ENCODE measurements at regions not wholly inside any gene's neighbourhood (a gene's known extent, or its start where the extent isn't known, plus 50 kb on each side); places are given as distances from the start of the nearest gene placed in this dataset.

GRCh38 chr12:4211372-4211771, 62.2 kb upstream of the CCND2 start:
- H3K9me3 ChIP-seq (ENCODE audit: control insufficient read depth, low read length) = no peaks in the 10 kb centered on the region
- Mint-ChIP-seq H3K9me3 (no peaks in the 10 kb centered on the region), H3K27ac (no peak overlapping the region), H3K27me3 (ENCODE audit: insufficient read depth) (peaks cover 27% of the 10 kb centered on the region), H3K4me1 (peaks cover 9% of the 10 kb centered on the region), H3K4me3 (no peak overlapping the region), H3K36me3 (ENCODE audit: low read depth) (no peaks in the 10 kb centered on the region)
- H3K27ac ChIP-seq (ENCODE audit: low read depth, low read length) = no peak overlapping the region
- H3K4me3 ChIP-seq (ENCODE audit: low read length) = no peak overlapping the region
- no peak for DNase-seq
- TF ChIP-seq, protein P1, sequence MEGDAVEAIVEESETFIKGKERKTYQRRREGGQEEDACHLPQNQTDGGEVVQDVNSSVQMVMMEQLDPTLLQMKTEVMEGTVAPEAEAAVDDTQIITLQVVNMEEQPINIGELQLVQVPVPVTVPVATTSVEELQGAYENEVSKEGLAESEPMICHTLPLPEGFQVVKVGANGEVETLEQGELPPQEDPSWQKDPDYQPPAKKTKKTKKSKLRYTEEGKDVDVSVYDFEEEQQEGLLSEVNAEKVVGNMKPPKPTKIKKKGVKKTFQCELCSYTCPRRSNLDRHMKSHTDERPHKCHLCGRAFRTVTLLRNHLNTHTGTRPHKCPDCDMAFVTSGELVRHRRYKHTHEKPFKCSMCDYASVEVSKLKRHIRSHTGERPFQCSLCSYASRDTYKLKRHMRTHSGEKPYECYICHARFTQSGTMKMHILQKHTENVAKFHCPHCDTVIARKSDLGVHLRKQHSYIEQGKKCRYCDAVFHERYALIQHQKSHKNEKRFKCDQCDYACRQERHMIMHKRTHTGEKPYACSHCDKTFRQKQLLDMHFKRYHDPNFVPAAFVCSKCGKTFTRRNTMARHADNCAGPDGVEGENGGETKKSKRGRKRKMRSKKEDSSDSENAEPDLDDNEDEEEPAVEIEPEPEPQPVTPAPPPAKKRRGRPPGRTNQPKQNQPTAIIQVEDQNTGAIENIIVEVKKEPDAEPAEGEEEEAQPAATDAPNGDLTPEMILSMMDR (conservative IDR thresholded peaks at IDR 0.05) = no peak
- WGBS, 2 experiments (ENCODE audit: insufficient coverage in 1 of 2, insufficient read length in 1 of 2) = 91 to 93% methylated on average over 6 to 10 of the region's 10 CpGs
- peaks cover 5% of the 10 kb centered on the region for H3K27me3 ChIP-seq (ENCODE audit: control insufficient read depth, insufficient read depth, low read length, poor library complexity, severe bottlenecking)
- no peak overlapping the region for H3K9ac ChIP-seq (ENCODE audit: extremely low read depth, low read length, poor library complexity, severe bottlenecking)
- H3K4me1 ChIP-seq (ENCODE audit: control insufficient read depth, insufficient read depth, low read length) = no peaks in the 10 kb centered on the region
- H3K36me3 ChIP-seq (ENCODE audit: control insufficient read depth, insufficient read depth, low read length) = no peaks in the 10 kb centered on the region

- Histone ChIP-seq H3K27ac (ENCODE audit: low read depth, low read length) (no peak overlapping the region), H3K9ac (ENCODE audit: extremely low read depth, low read length, poor library complexity, severe bottlenecking) (no peak overlapping the region), H3K36me3 (ENCODE audit: control insufficient read depth, insufficient read depth, low read length) (no peaks in the 10 kb centered on the region), H3K27me3 (ENCODE audit: control insufficient read depth, insufficient read depth, low read length, poor library complexity, severe bottlenecking) (peaks cover 5% of the 10 kb centered on the region), H3K4me1 (ENCODE audit: control insufficient read depth, insufficient read depth, low read length) (no peaks in the 10 kb centered on the region), H3K4me3 (ENCODE audit: low read length) (no peak overlapping the region), H3K9me3 (ENCODE audit: control insufficient read depth, low read length) (no peaks in the 10 kb centered on the region)
- peaks cover 25% of the 10 kb centered on the region for H3K27me3 Mint-ChIP-seq (ENCODE audit: insufficient read depth)
- no peak for DNase-seq
- TF ChIP-seq, protein P1 (conservative IDR thresholded peaks at IDR 0.05) = no peak
- peaks cover 5% of the 10 kb centered on the region for H3K9me3 Mint-ChIP-seq
- H3K4me1 Mint-ChIP-seq = peaks cover 2% of the 10 kb centered on the region
- WGBS, 2 experiments (ENCODE audit: insufficient coverage in 1 of 2, insufficient read length in 1 of 2) = 92 to 97% methylated on average over 3 of the region's 4 CpGs
- no peaks in the 10 kb centered on the region for H3K36me3 Mint-ChIP-seq (ENCODE audit: low read depth)
- H3K4me3 Mint-ChIP-seq = no peak overlapping the region
- H3K27ac Mint-ChIP-seq = no peak overlapping the region
These were observed 63.4 kb upstream of the CCND2 start for GRCh38 chr12:4210183-4210582.

DNA sequence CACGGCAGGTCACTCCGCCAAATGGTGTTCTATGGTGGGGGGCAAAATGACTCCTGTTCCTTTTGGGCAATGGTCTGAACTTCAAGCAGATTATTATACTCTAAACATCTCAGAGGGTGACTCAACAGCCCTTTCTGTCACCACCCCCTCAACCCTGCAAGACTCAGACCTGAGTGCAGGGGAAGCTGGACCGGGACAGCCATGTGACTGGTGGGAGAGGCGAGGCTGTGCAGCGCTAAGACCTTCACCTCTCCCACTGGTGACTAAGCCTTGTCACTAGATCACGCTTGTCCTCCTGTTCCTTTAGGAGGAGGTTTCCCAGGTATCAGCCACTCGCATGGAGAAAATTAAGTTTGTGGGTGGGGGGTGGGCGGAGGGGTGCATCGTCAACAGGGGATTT, 67.1 kb upstream of the CCND2 start:
- Mint-ChIP-seq H3K27ac (no peak overlapping the region), H3K4me1 (peaks cover 36% of the 10 kb centered on the region), H3K4me3 (no peak overlapping the region), H3K36me3 (ENCODE audit: low read depth) (no peaks in the 10 kb centered on the region), H3K9me3 (peaks cover 9% of the 10 kb centered on the region), H3K27me3 (ENCODE audit: insufficient read depth) (peaks cover 12% of the 10 kb centered on the region)
- Histone ChIP-seq H3K9me3 (ENCODE audit: control insufficient read depth, low read length) (peaks cover 5% of the 10 kb centered on the region), H3K9ac (ENCODE audit: extremely low read depth, low read length, poor library complexity, severe bottlenecking) (no peak overlapping the region), H3K27me3 (ENCODE audit: control insufficient read depth, insufficient read depth, low read length, poor library complexity, severe bottlenecking) (no peaks in the 10 kb centered on the region), H3K4me3 (ENCODE audit: low read length) (no peak overlapping the region), H3K36me3 (ENCODE audit: control insufficient read depth, insufficient read depth, low read length) (no peaks in the 10 kb centered on the region), H3K27ac (ENCODE audit: low read depth, low read length) (no peak overlapping the region), H3K4me1 (ENCODE audit: control insufficient read depth, insufficient read depth, low read length) (peaks cover 17% of the 10 kb centered on the region)
- TF ChIP-seq, protein P1 (conservative IDR thresholded peaks at IDR 0.05) = no peak
- WGBS, 2 experiments (ENCODE audit: insufficient coverage in 1 of 2, insufficient read length in 1 of 2) = 92 to 100% methylated on average over 1 to 9 of the region's 9 CpGs
- peak; percentile 29 for DNase-seq

All from endodermal cell (in vitro differentiated cells).